Upper lobe of left lung (tissue), 6 donors: ENCODE measurements at regions not wholly inside any gene's neighbourhood (a gene's known extent, or its start where the extent isn't known, plus 50 kb on each side); places are given as distances from the start of the nearest gene placed in this dataset.
A peak's percentile ranks its signal among the peaks of the same experiment; 100 is the strongest.

ENCODE experiments used
- ATAC-seq, 2 donors: fragments of 200-7000 bp; cut with Tn5 transposase; one replicate each; pipeline ENCODE4 v1.9.1; 2022; ENCODE audit warnings: mild to moderate bottlenecking in 2 of 2, moderate library complexity in 2 of 2; ENCODE audit not compliant: low FRiP score in 2 of 2
- DNase-seq, 2 donors: peaks; one replicate each; pipeline ENCODE4 v3.0.0-alpha.2; 2019 to 2020
- H3K27ac ChIP-seq, 4 donors: fragments of 200-600 bp; sonication (generic); one replicate each; pipeline ENCODE4 v1.5.1; 2016 to 2019
- H3K27me3 ChIP-seq, 4 donors: fragments of 200-600 bp; sonication (generic); one replicate each; pipeline ENCODE4 v1.5.1; 2017 to 2019
- H3K36me3 ChIP-seq, 4 donors: fragments of 200-600 bp; sonication (generic); one replicate each; pipeline ENCODE4 v1.5.1; 2016 to 2019
- H3K4me1 ChIP-seq, 4 donors: fragments of 200-600 bp; sonication (generic); one replicate each; pipeline ENCODE4 v1.5.1; 2018 to 2019
- H3K4me3 ChIP-seq, 4 donors: fragments of 200-600 bp; sonication (generic); one replicate each; pipeline ENCODE4 v1.5.1; 2017 to 2019; ENCODE audit warnings: mild to moderate bottlenecking in 2 of 4, moderate library complexity in 1 of 4
- H3K9me3 ChIP-seq, 4 donors: fragments of 200-600 bp; sonication (generic); one replicate each; pipeline ENCODE4 v1.5.1; 2018 to 2019
- EP300 ChIP-seq, 4 donors: sonication (generic); formaldehyde crosslinking; IDR thresholded peaks; one replicate each; pipeline ENCODE4 v1.5.1; 2017; ENCODE audit warnings: antibody characterized with exemption in 4 of 4, control low read depth in 2 of 4
- POLR2A ChIP-seq, 4 donors: fragments of 450-650 bp; IDR thresholded peaks; one replicate each; pipeline ENCODE4 v1.5.1; 2016 to 2017; ENCODE audit warnings: antibody characterized with exemption in 4 of 4, mild to moderate bottlenecking in 2 of 4
- POLR2AphosphoS5 ChIP-seq, 2 donors: sonication (generic); formaldehyde crosslinking; IDR thresholded peaks; one replicate each; pipeline ENCODE4 v1.5.1; 2017; ENCODE audit warnings: antibody characterized with exemption in 2 of 2
- WGBS, 2 donors: methylation state at CpG; one replicate each; pipeline ENCODE4 v1.1.5; 2017 to 2018; 5-methylcytosine and 5-hydroxymethylcytosine counted together
- TF ChIP-seq, protein P1 (sequence below), 6 experiments: fragments of 450-650 bp in 4 of 6; fragments of 200-600 bp in 2 of 6; sonication (generic) in 2 of 6; IDR thresholded peaks; one replicate each; pipeline ENCODE4 v1.5.1; 2016 to 2019; ENCODE audit warnings: antibody characterized with exemption in 6 of 6
- donor health status: DM: no; HTN: no; CAD: no; lungs with moderate emphysema.
- donor health status: DM: no; HTN: yes; CAD: no; lungs with severe emphysema.

DNA sequence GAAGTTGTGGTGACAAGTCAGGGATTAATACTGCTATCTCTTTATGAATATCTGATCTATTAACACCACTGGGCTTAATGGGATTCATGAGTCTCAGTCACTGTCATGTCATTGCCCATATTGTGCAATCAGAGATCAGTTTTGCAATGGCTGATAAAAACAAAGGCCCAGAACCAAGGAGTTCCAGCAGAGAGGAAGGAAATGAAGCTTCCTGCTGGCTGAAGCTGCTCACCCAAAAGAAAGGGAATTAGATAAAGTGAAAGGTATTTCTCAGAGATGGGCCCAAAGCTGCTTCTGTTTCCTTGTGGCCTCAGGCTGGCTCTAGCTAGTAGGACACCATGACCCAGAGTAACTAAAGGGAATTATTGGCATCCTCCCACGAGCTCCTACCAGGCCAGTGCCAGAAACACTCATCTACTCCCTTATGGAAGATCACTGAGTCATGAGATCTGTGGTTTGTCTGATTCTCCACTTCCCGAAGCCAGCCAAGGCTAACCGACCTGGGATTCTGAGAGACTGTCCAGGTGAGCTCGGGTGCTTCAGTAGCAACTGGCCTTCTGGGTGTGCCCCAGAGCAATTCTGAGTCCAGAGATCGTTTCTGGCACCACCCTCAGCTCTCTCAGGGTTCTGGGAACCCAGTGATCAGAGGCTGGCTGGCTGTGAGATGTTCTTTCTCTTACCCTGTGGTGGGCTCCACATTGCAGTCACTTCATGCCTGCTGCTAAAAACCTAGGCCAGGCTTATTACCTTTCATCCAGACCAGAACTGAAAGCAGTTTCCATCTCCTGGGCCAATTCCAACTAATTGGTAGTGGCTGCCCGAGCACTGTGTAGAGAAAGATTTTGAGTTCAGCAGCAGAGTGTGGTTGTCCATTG lies 129.5 kb upstream of the PELI1 start:
- Histone ChIP-seq H3K27me3 (no peaks in the 10 kb centered on the region), H3K4me3 (peak overlapping the region in 2 of 4 donors; percentile 3 to 29), H3K9me3 (no peaks in the 10 kb centered on the region), H3K4me1 (peaks cover 25 to 32% (median 31%) of the 10 kb centered on the region in 4 donors), H3K36me3 (no peaks in the 10 kb centered on the region), H3K27ac (peak overlapping the region; percentile 83 to 92 (median 90))
- ATAC-seq: peak; percentile 83 to 89
- peak in 2 of 4 donors; percentile 11 to 70 for TF ChIP-seq EP300 (IDR thresholded peaks at IDR 0.05)
- TF ChIP-seq, protein P1, sequence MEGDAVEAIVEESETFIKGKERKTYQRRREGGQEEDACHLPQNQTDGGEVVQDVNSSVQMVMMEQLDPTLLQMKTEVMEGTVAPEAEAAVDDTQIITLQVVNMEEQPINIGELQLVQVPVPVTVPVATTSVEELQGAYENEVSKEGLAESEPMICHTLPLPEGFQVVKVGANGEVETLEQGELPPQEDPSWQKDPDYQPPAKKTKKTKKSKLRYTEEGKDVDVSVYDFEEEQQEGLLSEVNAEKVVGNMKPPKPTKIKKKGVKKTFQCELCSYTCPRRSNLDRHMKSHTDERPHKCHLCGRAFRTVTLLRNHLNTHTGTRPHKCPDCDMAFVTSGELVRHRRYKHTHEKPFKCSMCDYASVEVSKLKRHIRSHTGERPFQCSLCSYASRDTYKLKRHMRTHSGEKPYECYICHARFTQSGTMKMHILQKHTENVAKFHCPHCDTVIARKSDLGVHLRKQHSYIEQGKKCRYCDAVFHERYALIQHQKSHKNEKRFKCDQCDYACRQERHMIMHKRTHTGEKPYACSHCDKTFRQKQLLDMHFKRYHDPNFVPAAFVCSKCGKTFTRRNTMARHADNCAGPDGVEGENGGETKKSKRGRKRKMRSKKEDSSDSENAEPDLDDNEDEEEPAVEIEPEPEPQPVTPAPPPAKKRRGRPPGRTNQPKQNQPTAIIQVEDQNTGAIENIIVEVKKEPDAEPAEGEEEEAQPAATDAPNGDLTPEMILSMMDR (IDR thresholded peaks at IDR 0.05): peak in 2 of 6 experiments; percentile 4 to 6
- TF ChIP-seq POLR2AphosphoS5 (IDR thresholded peaks at IDR 0.05): peak; percentile 69 to 95
- peak in 2 of 4 donors; percentile 23 to 36 for TF ChIP-seq POLR2A (IDR thresholded peaks at IDR 0.05)
- DNase-seq: peak in 1 of 2 donors; percentile 52
- WGBS, 2 donors: 34 to 39% methylated on average over 4 to 6 of the region's 6 CpGs

DNA sequence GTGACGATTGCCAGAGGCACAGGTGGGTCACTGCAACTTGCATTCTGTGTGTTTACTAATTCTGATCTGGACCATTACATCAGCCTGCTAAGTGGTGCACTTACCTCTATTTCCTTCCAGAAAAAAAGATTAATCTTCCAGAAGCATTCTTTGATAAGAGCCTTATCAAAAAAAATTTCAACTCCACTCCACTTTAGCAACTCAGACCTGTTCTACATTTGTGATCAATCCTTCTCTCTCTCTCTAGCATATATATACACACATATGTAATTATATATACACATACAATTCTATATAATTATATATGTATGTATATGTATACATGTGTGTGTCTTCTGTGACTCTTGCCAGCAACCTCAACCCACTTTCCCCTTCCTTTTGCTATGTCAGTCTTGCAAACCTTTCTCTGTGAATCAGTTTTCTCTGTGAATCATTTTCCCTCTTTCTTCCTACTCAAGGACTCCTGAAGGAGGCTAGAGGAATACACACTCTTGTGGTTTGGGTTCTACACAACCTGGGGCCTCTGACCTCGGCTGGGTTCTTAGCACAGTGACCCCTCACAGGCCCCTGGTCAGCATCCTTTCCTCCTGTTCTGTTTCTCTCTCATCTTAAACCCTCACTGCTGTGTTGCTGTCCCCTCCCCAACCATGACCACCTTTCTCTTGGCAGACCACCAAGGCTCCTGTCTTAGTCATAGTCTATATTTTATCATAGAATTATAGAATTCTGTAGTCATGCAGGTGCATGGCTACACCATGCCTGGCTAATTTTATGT lies 130.4 kb upstream of the PELI1 start:
- H3K4me3 ChIP-seq: peak overlapping the region in 1 of 4 donors; percentile 29
- no peaks in the 10 kb centered on the region for H3K27me3 ChIP-seq
- TF ChIP-seq POLR2A (IDR thresholded peaks at IDR 0.05) (no peak), POLR2AphosphoS5 (IDR thresholded peaks at IDR 0.05) (no peak), EP300 (IDR thresholded peaks at IDR 0.05) (no peak)
- TF ChIP-seq, protein P1 (IDR thresholded peaks at IDR 0.05): no peak
- peak in 1 of 2 donors; percentile 20 for ATAC-seq
- H3K9me3 ChIP-seq: no peaks in the 10 kb centered on the region
- peaks cover 25 to 32% (median 31%) of the 10 kb centered on the region in 4 donors for H3K4me1 ChIP-seq
- no peak for DNase-seq
- no peaks in the 10 kb centered on the region for H3K36me3 ChIP-seq
- WGBS, 2 donors: 47 to 62% methylated on average over 2 of the region's 2 CpGs
- H3K27ac ChIP-seq: peak overlapping the region; percentile 83 to 92 (median 90)

DNA sequence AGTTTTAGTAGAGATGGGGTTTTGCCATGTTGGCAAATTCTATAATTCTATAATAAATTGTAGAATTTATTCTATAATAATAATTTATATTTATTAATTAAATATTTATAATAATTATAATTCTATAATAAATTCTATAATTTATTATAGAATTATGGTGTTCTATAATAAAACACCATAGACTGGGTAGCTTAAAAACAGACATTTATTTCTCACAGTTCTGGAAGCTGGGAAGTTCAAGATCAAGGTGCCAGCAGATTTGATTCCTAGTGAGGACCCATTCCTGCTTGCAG lies 130.9 kb upstream of the PELI1 start:
- Histone ChIP-seq H3K27me3 (no peaks in the 10 kb centered on the region), H3K9me3 (no peaks in the 10 kb centered on the region), H3K4me3 (peak overlapping the region in 1 of 4 donors; percentile 29), H3K36me3 (no peaks in the 10 kb centered on the region), H3K27ac (peak overlapping the region in 2 of 4 donors; percentile 88 to 92), H3K4me1 (peaks cover 25 to 32% (median 31%) of the 10 kb centered on the region in 4 donors)
- TF ChIP-seq POLR2A (IDR thresholded peaks at IDR 0.05): no peak
- TF ChIP-seq POLR2AphosphoS5 (IDR thresholded peaks at IDR 0.05): no peak
- TF ChIP-seq EP300 (IDR thresholded peaks at IDR 0.05): no peak
- TF ChIP-seq, protein P1 (IDR thresholded peaks at IDR 0.05): no peak
- ATAC-seq: no peak
- no peak for DNase-seq

DNA sequence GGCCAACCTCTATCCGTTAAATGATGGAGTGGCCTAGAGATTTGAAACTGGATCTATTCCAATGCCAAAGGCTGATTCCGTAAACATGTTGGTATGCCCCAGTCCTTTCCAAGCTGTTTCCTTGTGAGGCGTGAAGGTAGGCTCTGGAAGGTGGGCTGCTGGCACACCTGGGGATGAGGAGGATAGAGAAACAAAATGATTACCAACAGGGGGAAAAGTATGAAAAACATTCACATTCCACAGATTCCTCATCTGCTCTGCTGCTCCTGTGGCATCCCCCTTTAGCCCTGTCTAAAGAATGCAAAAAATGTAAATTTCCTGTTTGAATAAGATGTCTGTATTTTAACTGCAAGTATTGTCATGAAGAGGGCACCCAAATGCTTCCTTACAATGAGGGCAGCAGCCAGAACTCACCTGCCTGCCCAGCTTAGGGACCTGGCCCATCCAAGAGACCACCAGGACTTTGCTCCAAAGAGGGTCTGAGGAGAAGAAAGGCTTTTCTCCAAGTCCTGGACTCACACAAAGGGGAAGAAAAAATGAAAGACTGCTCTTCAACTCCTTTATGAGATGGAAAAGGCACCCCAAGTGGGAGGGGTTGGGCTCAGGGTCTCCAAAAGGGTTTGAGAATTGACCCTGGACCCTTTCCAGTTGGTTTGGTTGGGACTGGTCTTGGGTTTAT lies 132.3 kb upstream of the PELI1 start:
- no peak for TF ChIP-seq POLR2A (IDR thresholded peaks at IDR 0.05)
- TF ChIP-seq, protein P1 (IDR thresholded peaks at IDR 0.05): no peak
- TF ChIP-seq EP300 (IDR thresholded peaks at IDR 0.05): no peak
- no peak for TF ChIP-seq POLR2AphosphoS5 (IDR thresholded peaks at IDR 0.05)
- Histone ChIP-seq H3K27ac (peak overlapping the region in 3 of 4 donors; percentile 36 to 88 (median 38)), H3K4me1 (peaks cover 25 to 32% (median 31%) of the 10 kb centered on the region in 4 donors), H3K4me3 (no peak overlapping the region), H3K36me3 (no peaks in the 10 kb centered on the region), H3K27me3 (no peaks in the 10 kb centered on the region), H3K9me3 (no peaks in the 10 kb centered on the region)
- ATAC-seq: no peak
- 85 to 90% methylated on average over 3 of the region's 3 CpGs for WGBS, 2 donors
- no peak for DNase-seq
